HepG2 (cell line): ENCODE measurements at regions not wholly inside any gene's neighbourhood (a gene's known extent, or its start where the extent isn't known, plus 50 kb on each side); places are given as distances from the start of the nearest gene placed in this dataset.

Experiments used
- ATAC-seq: fragments of 200-7000 bp; cut with Tn5 transposase; 3 replicates; pipeline ENCODE4 v1.9.1; 2020; ENCODE audit warnings: mild to moderate bottlenecking, moderate library complexity
- BruUV-seq: library from RNA; stranded (reverse); fragments of 400-500 nt; replicated peaks from 2 replicates; lab custom pipeline; 2021; lab: Mats Ljungman, UMichigan
- CTCF ChIA-PET: fragments of 300-600 bp; formaldehyde crosslinking; extraction: SDS; loops from one replicate; lab custom pipeline; 2021; ENCODE audit warnings: low total read pairs, inconsistent platforms, low intra/inter-chr PET ratio; lab: Yijun Ruan, JAX
- POLR2A ChIA-PET: fragments of 350-600 bp; sonication (Branson Sonifier 250); formaldehyde crosslinking; loops from one replicate; lab custom pipeline; 2020; ENCODE audit warnings: antibody characterized with exemption, inconsistent platforms; lab: Yijun Ruan, JAX
- DNase-seq: peaks from one replicate; pipeline ENCODE4 v3.0.0-alpha.2; 2015; ENCODE audit warnings: low spot score
- FAIRE-seq: peaks from 3 replicates; lab custom pipeline; 2011; peaks lifted over from hg19 to GRCh38; lab: Jason Lieb, UNC
- H2AFZ ChIP-seq: one replicate; pipeline ENCODE4 v1.6.1; 2011; ENCODE audit warnings: low read length, inconsistent platforms
- H3K27ac ChIP-seq: fragments of 300-600 bp; 3 replicates; pipeline ENCODE4 v1.8.0; 2011; ENCODE audit warnings: mixed run types, mild to moderate bottlenecking, mixed read lengths, low read length, inconsistent platforms; ENCODE audit not compliant: insufficient read depth; ENCODE audit errors: extremely low read length
- H3K27me3 ChIP-seq, 2 experiments: fragments of 200-600 bp in 1 of 2; 2 replicates in 1 of 2; 3 replicates in 1 of 2; pipeline versions ENCODE4 v1.6.0 to v1.8.0; 2011; ENCODE audit warnings: low read length in 2 of 2, mild to moderate bottlenecking in 2 of 2, moderate library complexity in 2 of 2, inconsistent platforms in 1 of 2; ENCODE audit not compliant: insufficient read depth in 2 of 2, control insufficient read depth in 1 of 2
- H3K36me3 ChIP-seq, 2 experiments: fragments of 200-600 bp in 1 of 2; replicated peaks in 1 of 2; 2 replicates in 1 of 2; 3 replicates in 1 of 2; pipeline versions ENCODE4 v1.5.1 to v1.8.0; 2011; ENCODE audit warnings: low read length in 2 of 2, inconsistent platforms in 1 of 2; ENCODE audit not compliant: insufficient read depth in 2 of 2, control insufficient read depth in 1 of 2
- H3K4me1 ChIP-seq: 2 replicates; pipeline ENCODE4 v1.5.1; 2012; ENCODE audit warnings: low read length, inconsistent platforms; ENCODE audit not compliant: insufficient read depth
- H3K4me2 ChIP-seq: 2 replicates; pipeline ENCODE4 v1.6.0; 2011; ENCODE audit warnings: low read depth, low read length, inconsistent platforms
- H3K4me3 ChIP-seq, 3 experiments: fragments of 200-600 bp in 1 of 3; sonication (generic), shearing (Covaris generic) in 1 of 3; replicated peaks in 1 of 3; 2 replicates each; pipeline ENCODE4 v1.5.1; 2011 to 2016; ENCODE audit warnings: low read length in 3 of 3, inconsistent platforms in 2 of 3, low read depth in 2 of 3, mild to moderate bottlenecking in 2 of 3, control low read depth in 1 of 3, mixed read lengths in 1 of 3; ENCODE audit not compliant: insufficient read depth in 1 of 3
- H3K79me2 ChIP-seq: one replicate; pipeline ENCODE4 v1.6.1; 2011; ENCODE audit warnings: low read length, inconsistent platforms; ENCODE audit not compliant: insufficient read depth
- H3K9ac ChIP-seq: 2 replicates; pipeline ENCODE4 v1.6.0; 2011; ENCODE audit warnings: mild to moderate bottlenecking, low read depth, low read length, inconsistent platforms; ENCODE audit not compliant: insufficient read depth
- H3K9me3 ChIP-seq: 2 replicates; pipeline ENCODE4 v1.5.1; 2012; ENCODE audit warnings: mild to moderate bottlenecking, low read length
- H4K20me1 ChIP-seq: 2 replicates; pipeline ENCODE4 v1.6.0; 2011; ENCODE audit warnings: inconsistent platforms, mild to moderate bottlenecking, low read length, moderate library complexity; ENCODE audit not compliant: insufficient read depth
- CENPT ChIP-seq: sonication (generic); formaldehyde crosslinking; IDR thresholded peaks from 2 replicates; pipeline ENCODE4 v1.8.0; 2022; ENCODE audit warnings: low read depth, mild to moderate bottlenecking, moderate library complexity, missing genetic modification reagents
- HNRNPK ChIP-seq: fragments of 200-400 bp; formaldehyde crosslinking; IDR thresholded peaks from 2 replicates; pipeline ENCODE4 v1.6.1; 2018; ENCODE audit warnings: low read length, low read depth, moderate library complexity, mild to moderate bottlenecking; ENCODE audit not compliant: poor library complexity, severe bottlenecking
- IKZF1 ChIP-seq: fragments of 450-650 bp; IDR thresholded peaks from 2 replicates; pipeline ENCODE4 v1.7.1; 2016
- IRF2 ChIP-seq: IDR thresholded peaks from 2 replicates; pipeline ENCODE4 v1.6.1; 2018; ENCODE audit warnings: missing genetic modification reagents, missing compliant biosample characterization
- KDM5B ChIP-seq: sonication (generic); formaldehyde crosslinking; IDR thresholded peaks from 2 replicates; pipeline ENCODE4 v1.4.0; 2020; ENCODE audit warnings: missing genetic modification reagents, mild to moderate bottlenecking, borderline replicate concordance
- KLF13 ChIP-seq: sonication (generic); formaldehyde crosslinking; IDR thresholded peaks from 2 replicates; pipeline ENCODE4 v1.4.0; 2020; ENCODE audit warnings: mild to moderate bottlenecking, missing genetic modification reagents
- NCOA2 ChIP-seq: sonication (generic); formaldehyde crosslinking; IDR thresholded peaks from 2 replicates; pipeline ENCODE4 v1.8.0; 2022; ENCODE audit warnings: inconsistent platforms
- NCOA5 ChIP-seq: sonication (generic); formaldehyde crosslinking; IDR thresholded peaks from 2 replicates; pipeline ENCODE4 v1.4.0; 2020; ENCODE audit warnings: missing genetic modification reagents
- TBX3 ChIP-seq: fragments of 450-650 bp; IDR thresholded peaks from 2 replicates; pipeline ENCODE4 v1.6.1; 2017; ENCODE audit warnings: antibody characterized with exemption, mild to moderate bottlenecking, inconsistent platforms, borderline replicate concordance
- ZFP36 ChIP-seq: fragments of 150-350 bp; IDR thresholded peaks from 2 replicates; pipeline ENCODE4 v1.6.1; 2018; ENCODE audit warnings: borderline replicate concordance, low read length, low read depth; ENCODE audit not compliant: partially characterized antibody
- ZKSCAN5 ChIP-seq: sonication (generic); formaldehyde crosslinking; IDR thresholded peaks from 2 replicates; pipeline ENCODE4 v1.5.1; 2020; ENCODE audit warnings: mild to moderate bottlenecking, missing genetic modification reagents
- ZNF460 ChIP-seq: sonication (generic); formaldehyde crosslinking; IDR thresholded peaks from 2 replicates; pipeline ENCODE4 v1.5.1; 2020; ENCODE audit warnings: missing genetic modification reagents, mild to moderate bottlenecking, borderline replicate concordance
- ZNF784 ChIP-seq: sonication (generic); formaldehyde crosslinking; IDR thresholded peaks from 2 replicates; pipeline ENCODE4 v1.5.1; 2020; ENCODE audit warnings: missing genetic modification reagents, mild to moderate bottlenecking, borderline replicate concordance
- ZSCAN20 ChIP-seq: sonication (generic); formaldehyde crosslinking; IDR thresholded peaks from 2 replicates; pipeline ENCODE4 v1.4.0; 2020; ENCODE audit warnings: missing genetic modification reagents, mild to moderate bottlenecking, borderline replicate concordance
- ZSCAN31 ChIP-seq: sonication (generic); formaldehyde crosslinking; IDR thresholded peaks from 2 replicates; pipeline ENCODE4 v1.5.0; 2020; ENCODE audit warnings: low read depth, mild to moderate bottlenecking, missing genetic modification reagents
- WGBS: methylation state at CpG from one replicate; pipeline ENCODE4 v1.1.6; 2017; ENCODE audit warnings: low lambda C conversion rate; 5-methylcytosine and 5-hydroxymethylcytosine counted together
- in situ Hi-C: cut with HindIII; loops from 2 replicates; pipeline ENCODE4 v1.10.0; 2017; ENCODE audit warnings: low pct_unique_long_range_greater_than_20kb; ENCODE audit not compliant: extremely low pct_ligation_motif_present
- intact Hi-C: fragments of 100-400 bp; cut with micrococcal nuclease; formaldehyde crosslinking; loops from one replicate; pipeline ENCODE4 v1.10.0; 2022; ENCODE audit not compliant: unreplicated experiment
- TF ChIP-seq, protein P1 (sequence below): IDR thresholded peaks from 2 replicates; pipeline ENCODE4 v1.6.1; 2016; ENCODE audit warnings: missing genetic modification reagents, missing compliant biosample characterization
- TF ChIP-seq, protein P2 (sequence below): sonication (generic); formaldehyde crosslinking; IDR thresholded peaks from 2 replicates; pipeline ENCODE4 v1.9.0; 2021; ENCODE audit warnings: missing genetic modification reagents, borderline replicate concordance

GRCh38 chr4:24743206-24743605, 52.2 kb upstream of the SOD3 start:
- intact Hi-C loops (no loop called here), in situ Hi-C loops (no loop called here)
- H3K36me3 ChIP-seq: no peaks in the 10 kb centered on the region
- WGBS: 51% methylated on average over 5 of the region's 5 CpGs
- POLR2A ChIA-PET: no interaction called here
- H3K9me3 ChIP-seq: no peaks in the 10 kb centered on the region; the same call in 1 of the 2 replicates
- no peaks in the 10 kb centered on the region for H3K4me1 ChIP-seq
- ATAC-seq (no peak), DNase-seq (no peak), FAIRE-seq (no peak)
- H2AFZ ChIP-seq: no peak overlapping the region
- BruUV-seq: no TSS peak
- no peak overlapping the region for H3K27ac ChIP-seq
- CTCF ChIA-PET: no interaction called here
- TF ChIP-seq ZSCAN20 (CRISPR knock-in tag): no peak
- TF ChIP-seq IRF2 (CRISPR knock-in tag): no peak
- no peak for TF ChIP-seq HNRNPK
- no peak overlapping the region for H3K9ac ChIP-seq
- H3K4me2 ChIP-seq: no peak overlapping the region
- no peaks in the 10 kb centered on the region for H4K20me1 ChIP-seq
- no peaks in the 10 kb centered on the region for H3K27me3 ChIP-seq
- no peaks in the 10 kb centered on the region for H3K79me2 ChIP-seq
- no peak overlapping the region for H3K4me3 ChIP-seq

DNA sequence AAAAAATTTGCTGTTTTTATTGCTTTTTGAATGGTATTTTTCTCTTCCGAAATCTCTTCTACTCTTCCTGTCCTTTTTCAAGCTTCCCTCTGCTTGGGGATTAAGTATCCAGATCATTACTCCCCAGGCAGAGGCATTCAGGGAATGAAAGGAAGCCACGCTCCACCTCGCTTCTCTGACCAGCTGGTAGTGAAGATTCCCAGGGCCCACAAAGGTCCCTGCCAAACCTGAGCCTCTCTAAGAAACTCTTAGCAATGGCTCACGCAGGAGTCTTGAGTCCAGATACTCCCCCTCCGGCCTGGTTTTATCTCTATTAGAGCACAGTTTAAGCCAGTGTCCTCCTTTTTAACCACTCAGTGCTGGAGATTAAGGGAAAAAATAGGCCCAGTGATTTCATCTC, 51.4 kb upstream of the SOD3 start:
- Histone ChIP-seq H4K20me1 (no peaks in the 10 kb centered on the region), H2AFZ (no peak overlapping the region), H3K9me3 (no peaks in the 10 kb centered on the region), H3K4me2 (no peak overlapping the region), H3K36me3 (no peaks in the 10 kb centered on the region), H3K9ac (no peak overlapping the region), H3K27me3 (no peaks in the 10 kb centered on the region), H3K27ac (no peak overlapping the region), H3K79me2 (no peaks in the 10 kb centered on the region), H3K4me1 (no peaks in the 10 kb centered on the region), H3K4me3 (no peak overlapping the region)
- ATAC-seq (no peak), FAIRE-seq (no peak), DNase-seq (no peak)
- POLR2A ChIA-PET: no interaction called here
- no TSS peak for BruUV-seq
- in situ Hi-C loops: no loop called here
- 57% methylated on average over 5 of the region's 5 CpGs for WGBS
- intact Hi-C loops: no loop called here
- CTCF ChIA-PET: no interaction called here
- TF ChIP-seq, protein P1, sequence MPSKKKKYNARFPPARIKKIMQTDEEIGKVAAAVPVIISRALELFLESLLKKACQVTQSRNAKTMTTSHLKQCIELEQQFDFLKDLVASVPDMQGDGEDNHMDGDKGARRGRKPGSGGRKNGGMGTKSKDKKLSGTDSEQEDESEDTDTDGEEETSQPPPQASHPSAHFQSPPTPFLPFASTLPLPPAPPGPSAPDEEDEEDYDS (CRISPR knock-in tag): no peak
- no peak for TF ChIP-seq ZSCAN31 (CRISPR knock-in tag)
- no peak for TF ChIP-seq KLF13
- no peak for TF ChIP-seq ZFP36
- no peak for TF ChIP-seq IKZF1
- TF ChIP-seq NCOA2: no peak
- TF ChIP-seq ZNF784 (CRISPR knock-in tag): no peak
- no peak for TF ChIP-seq NCOA5 (CRISPR knock-in tag)
- TF ChIP-seq CENPT (CRISPR knock-in tag): no peak
- TF ChIP-seq ZKSCAN5 (CRISPR knock-in tag): no peak
- TF ChIP-seq KDM5B: no peak
- TF ChIP-seq, protein P2, sequence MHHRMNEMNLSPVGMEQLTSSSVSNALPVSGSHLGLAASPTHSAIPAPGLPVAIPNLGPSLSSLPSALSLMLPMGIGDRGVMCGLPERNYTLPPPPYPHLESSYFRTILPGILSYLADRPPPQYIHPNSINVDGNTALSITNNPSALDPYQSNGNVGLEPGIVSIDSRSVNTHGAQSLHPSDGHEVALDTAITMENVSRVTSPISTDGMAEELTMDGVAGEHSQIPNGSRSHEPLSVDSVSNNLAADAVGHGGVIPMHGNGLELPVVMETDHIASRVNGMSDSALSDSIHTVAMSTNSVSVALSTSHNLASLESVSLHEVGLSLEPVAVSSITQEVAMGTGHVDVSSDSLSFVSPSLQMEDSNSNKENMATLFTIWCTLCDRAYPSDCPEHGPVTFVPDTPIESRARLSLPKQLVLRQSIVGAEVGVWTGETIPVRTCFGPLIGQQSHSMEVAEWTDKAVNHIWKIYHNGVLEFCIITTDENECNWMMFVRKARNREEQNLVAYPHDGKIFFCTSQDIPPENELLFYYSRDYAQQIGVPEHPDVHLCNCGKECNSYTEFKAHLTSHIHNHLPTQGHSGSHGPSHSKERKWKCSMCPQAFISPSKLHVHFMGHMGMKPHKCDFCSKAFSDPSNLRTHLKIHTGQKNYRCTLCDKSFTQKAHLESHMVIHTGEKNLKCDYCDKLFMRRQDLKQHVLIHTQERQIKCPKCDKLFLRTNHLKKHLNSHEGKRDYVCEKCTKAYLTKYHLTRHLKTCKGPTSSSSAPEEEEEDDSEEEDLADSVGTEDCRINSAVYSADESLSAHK (CRISPR knock-in tag): no peak
- TF ChIP-seq TBX3: no peak
- TF ChIP-seq ZNF460: no peak
